Stimulated activated CD4-positive, alpha-beta T cell treated with anti-CD3 and anti-CD28 coated beads, Interleukin-12 subunit alpha, Interleukin-12 subunit beta, amount 100 ng/mL, for 48 hours (primary cell): ENCODE measurements at regions not wholly inside any gene's neighbourhood (a gene's known extent, or its start where the extent isn't known, plus 50 kb on each side); places are given as distances from the start of the nearest gene placed in this dataset.

ENCODE experiments used
- DNase-seq, 3 donors: peaks; one replicate each; pipeline ENCODE4 v3.0.0-alpha.2; 2020; ENCODE audit warnings: low read depth in 2 of 3, low spot score in 1 of 3

DNA sequence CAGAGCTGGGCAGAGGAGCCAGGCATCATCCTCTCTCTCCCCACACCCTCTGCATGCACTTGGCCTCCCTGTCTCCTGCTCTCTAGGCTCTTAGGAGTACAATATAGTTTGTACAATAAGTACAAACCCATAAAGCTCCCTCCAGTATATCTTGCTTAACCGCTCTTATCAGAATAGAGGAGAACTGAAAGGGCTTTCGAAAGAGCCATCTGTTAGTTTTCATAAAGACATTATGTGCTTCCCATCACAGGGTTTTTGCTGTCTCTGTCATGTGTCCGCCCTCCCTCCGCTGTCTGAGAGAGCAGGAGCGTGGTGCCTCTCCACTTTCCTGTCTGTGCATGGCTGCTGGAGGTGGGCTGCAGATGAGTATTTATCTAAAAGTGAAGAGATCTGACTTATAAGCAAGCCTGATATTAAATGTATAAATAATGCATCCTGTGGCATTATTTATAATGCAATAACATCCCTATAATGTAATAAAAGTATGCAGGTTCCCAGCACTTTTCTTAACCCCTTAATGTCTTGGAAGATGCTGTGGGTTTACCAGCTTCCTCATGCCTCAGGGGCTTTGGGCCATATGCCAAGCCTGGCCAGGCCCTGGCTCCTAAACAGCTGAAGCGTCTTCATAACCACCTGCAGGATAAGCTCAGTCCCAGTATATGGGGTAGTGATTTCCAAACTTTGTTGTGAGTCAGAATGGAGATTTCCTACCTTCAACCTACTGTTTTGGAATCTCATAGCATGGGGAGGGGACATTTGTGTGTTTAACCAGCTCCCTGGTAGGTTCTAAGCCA lies 297.1 kb downstream of the DHX35 start:
- no peak for DNase-seq

- DNase-seq, result no peak
Observed at GRCh38 chr20:39258253-39258652, 296.1 kb downstream of the DHX35 start.

DNA sequence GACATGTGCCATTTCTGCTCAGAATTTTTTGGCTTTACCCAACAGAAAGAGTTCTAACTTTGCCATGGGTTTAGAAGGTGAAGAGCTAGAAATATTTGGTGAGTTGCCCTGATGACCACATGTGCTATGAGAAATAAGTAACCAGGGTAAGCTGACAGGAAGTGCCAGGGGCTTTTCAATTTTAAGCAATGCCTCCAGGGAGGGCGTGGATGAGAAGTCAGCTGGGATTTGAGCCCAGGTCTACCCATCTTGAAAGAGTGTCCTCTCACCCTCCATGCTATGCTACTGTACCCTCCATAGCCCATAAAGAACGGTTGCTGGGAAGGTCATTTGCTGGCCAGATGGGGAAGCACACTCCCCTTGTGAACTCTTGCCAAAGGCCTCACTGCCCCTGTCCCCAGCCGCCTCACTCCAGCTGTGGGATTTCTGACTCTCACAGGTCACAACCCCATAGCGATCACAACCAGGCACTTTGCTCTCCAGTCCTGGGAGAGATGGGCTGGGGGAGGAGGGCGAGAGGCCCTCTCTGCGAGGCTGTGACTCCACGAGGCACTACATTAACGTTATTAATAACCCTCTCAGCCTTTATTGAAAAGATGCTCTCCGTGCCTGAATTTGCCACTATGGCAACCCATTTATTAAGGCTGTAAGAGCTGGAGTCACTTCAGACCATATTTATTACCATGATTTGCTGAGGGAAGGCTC lies 291.1 kb downstream of the DHX35 start:
- no peak for DNase-seq

GRCh38 chr20:39252035-39252434 lies 289.9 kb downstream of the DHX35 start:
- DNase-seq, result no peak

- DNase-seq, result no peak
Observed at GRCh38 chr20:39249798-39250197, 287.7 kb downstream of the DHX35 start.

DNA sequence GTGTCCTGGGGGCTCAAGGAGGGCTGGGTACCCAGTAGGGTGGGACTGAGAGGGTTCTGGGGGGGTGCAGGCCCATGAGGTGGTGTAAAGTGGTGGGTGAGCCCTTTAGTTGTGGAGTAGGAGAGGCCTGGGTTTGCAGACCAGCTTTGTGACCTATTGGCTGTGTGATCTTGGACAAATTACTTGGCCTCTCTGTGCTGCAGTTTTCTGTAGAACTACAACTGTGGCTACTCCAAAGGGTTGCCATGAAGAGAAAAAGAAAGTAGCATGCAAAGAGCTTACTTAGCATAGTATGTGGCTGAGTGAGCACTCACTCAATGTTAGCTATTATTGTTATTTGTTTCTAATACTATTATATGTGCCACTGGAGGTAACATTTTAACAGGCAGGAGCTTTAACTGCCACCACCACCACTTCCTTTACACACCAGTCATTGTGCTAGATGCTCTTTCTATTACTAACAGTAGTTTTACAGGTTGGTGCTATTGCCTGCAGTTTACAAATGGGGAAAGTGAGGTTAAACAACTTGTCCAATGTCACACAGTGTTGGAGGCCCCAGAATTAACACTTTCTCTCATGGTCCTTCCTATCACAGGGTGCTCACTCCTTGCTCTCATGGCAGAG lies 286.8 kb downstream of the DHX35 start:
- DNase-seq, result no peak

DNA sequence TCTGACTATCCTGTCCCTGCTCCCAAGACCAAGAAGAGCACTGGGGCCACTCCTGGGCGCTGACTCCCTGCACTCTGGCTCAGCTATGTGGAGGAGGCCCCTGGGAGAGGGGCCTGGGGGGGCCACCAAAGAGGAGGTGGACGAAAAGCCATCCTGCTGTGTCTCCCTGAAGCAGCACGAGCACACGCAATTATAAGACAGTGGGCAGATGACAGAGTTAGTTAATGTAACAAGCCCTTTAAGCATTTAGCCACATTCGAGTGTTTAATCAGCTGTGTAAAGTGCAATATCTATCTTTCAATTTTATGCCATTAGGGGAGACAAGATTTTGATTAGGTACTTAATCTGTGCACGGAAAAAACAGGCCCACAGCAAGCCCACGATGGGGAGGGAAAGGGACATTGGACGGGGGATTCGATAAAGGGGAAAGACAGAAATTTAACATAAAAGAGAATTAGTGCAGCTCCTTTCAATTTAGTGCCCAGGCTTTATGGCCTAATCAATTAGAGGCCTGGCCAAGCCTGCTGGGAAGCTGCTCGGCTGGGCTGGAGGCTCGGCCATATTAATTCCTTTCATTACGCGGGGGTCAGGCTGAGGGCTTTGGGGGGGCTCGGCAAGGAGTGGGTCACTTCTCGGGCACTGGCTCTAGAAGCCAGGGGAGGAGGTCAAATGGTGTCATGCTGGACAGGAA lies 286.2 kb downstream of the DHX35 start:
- DNase-seq, result no peak

DNA sequence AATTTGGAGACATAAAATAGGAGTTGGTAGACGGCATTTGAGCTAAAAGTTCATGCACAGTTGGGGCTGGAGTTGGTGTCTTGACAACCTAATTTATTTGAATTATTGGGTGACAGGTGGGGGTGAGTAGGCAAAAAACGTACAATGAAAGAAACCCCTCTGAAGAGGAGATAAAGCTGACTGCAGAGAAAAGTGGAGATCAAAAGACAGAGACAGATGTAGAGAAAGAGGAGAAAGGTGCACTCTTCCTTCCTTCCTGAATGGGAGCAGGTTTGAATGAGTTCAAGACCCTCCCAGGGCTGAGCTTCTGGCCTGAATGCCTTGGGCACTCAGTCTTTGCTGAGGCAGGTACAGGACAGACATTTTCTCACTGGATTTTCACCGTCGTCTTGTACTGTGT lies 284.3 kb downstream of the DHX35 start:
- DNase-seq, result no peak

DNA sequence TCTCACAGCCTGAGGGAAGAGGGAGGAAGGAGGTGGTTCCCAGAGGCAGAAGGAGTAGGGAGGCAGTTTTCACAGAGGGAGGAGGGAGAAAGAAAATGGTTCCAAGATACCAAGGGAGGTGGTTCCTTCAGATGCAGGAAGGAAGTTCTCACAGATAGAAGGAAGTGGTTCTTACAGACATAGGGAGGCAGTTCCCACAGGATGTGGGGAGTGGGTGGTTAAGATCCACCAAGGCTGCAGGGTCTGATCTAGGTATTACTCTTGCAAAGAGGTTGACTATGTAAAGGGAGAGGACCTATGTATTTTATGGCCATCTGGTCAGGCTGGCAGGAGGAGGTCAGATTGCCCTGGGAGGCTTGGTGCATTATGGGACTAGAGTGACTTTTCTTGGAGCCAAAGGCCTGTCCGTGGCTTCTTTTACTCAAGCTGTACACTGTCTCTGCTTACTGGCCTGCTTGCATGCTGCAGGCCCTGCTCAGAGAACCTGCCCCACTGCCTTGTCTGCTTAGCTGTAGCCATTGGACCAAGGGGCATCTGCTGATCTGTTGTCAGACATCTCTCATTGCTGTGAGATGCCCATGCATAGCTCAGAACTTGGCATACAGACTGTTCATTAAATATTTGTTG lies 283.7 kb downstream of the DHX35 start:
- no peak for DNase-seq

- no peak for DNase-seq
Observed at GRCh38 chr20:39243962-39244361, 281.8 kb downstream of the DHX35 start.

DNA sequence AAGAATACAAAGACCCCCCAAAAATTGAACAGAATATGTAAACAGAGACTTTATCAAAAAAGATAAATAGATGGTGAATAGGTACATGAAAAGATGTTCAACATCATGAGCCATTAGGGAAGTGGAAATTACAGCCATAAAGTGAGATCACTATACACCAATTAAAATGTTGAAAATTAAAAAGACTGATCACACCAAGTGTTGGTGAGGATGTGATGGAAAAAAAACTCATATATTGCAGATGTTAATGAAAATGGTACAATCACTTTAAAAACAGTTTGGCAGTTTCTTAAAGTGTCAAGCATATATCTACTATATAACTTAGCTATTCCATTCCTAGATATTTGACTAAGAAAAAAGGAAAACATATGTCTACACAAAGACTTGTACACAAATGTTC lies 280.5 kb downstream of the DHX35 start:
- DNase-seq, result no peak

DNA sequence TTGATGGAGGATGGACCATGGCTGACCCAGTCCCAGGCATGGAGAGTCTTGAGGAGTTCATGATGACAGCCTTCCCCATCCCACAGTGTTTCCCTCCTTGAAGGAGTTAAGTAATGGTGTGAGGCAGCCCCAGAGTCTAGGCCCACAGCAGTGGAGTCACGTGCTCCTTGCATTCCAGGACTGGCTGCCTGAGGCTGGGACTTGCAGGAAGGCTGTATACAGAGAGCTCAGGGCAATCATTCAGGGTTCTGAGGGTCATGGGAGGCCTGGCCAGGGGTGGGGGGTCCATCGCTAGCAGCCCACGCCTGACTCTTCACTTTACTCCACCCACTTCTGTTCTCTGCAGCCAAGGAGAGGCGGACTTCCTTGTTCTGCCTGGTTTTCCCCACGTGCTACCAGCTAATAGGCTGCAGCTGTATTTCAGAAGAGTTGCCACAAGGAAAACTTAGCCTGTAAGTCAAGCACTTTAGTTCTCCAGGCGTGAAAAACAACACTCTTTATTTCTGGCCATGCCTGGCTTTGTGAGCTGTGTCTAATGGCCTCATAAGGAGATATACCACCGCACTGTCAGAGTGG lies 272.5 kb downstream of the DHX35 start:
- DNase-seq, result no peak

DNA sequence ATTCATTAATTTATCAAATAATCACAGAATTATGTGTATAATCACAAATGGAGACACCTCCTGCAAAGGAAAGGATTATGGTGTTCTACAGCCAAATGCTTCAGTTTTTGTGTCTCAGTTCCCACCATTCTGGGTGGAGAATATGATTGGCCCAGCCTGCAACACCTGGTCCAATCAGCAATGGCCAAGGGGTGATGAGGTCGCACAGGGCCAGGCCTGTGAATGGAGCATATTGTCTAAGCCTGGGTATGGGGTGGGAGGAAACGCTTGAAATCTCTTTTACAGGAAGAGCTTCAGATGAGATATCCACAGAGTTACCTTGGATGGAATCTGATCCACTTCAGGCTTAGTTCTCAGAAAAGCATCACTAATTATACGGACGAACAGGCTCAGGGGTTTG lies 271.6 kb downstream of the DHX35 start:
- DNase-seq, result no peak

DNA sequence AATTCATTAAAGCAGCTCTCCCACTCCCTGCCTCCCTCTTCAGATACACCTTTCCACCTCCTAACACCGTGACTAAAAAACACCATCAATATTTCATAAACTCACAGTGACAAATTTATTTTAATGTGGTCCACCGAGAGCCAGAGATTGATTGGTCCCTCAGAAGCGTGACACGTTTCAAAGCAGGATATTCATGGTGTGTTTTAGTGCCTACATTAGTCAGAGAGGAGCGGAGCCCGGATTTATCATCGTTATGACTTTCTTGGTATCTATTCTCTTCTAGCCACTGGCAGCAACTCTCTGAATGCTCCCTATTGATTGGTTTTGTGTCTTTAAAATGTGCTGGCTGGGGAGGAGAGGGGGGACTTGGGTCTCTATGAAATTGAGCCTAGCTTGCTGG lies 265.3 kb downstream of the DHX35 start:
- no peak for DNase-seq

GRCh38 chr20:39225978-39226377 lies 263.8 kb downstream of the DHX35 start:
- DNase-seq, result no peak

GRCh38 chr20:39225536-39225935 lies 263.4 kb downstream of the DHX35 start:
- DNase-seq, result no peak

DNA sequence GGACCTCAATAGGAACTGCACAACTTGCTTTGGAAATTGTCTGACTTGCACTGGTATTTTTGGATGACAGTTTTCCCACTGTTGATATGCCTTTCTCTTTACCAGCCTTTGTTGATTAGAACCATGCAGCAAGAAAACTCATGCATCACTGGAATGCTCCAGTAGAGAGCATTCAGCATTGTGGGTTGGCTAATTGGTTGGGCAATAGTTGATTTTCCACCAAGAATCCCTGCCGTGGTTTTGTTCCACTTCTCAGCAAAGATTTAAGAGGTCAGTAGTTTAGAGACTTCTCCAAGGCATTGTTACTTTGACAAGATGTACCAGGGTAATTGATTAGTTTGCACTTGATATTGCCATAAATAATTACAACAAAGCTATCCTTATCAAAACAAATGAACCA lies 260.0 kb downstream of the DHX35 start:
- DNase-seq, result no peak

GRCh38 chr20:39216195-39216594 lies 254.1 kb downstream of the DHX35 start:
- no peak for DNase-seq

DNA sequence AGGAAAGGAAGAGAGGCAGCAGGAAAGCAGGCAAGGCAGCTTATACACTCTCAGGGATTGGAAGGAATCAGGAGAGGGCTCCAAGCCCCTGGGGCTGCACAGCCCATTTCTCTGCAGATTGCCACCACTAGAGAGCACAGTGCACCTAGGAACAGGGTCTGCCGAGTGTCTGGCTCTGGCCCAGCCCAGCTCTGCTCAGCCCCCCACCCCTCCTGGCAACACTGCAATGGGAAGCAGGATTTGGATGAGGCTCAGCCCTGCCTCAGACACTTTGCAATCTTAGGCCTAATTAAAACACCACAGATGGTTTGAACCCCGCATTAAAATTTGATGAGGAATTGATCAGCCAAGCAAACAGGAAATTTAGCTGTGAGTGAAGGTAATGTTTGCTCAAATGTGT lies 252.7 kb downstream of the DHX35 start:
- no peak for DNase-seq

GRCh38 chr20:39213476-39214145 lies 251.5 kb downstream of the DHX35 start:
- DNase-seq, result no peak
